GM10266 (cell line): ENCODE measurements at regions not wholly inside any gene's neighbourhood (a gene's known extent, or its start where the extent isn't known, plus 50 kb on each side); places are given as distances from the start of the nearest gene placed in this dataset.

Source experiments
- DNase-seq: peaks from one replicate; pipeline ENCODE4 v3.0.0; 2012; ENCODE audit errors: extremely low spot score
- CTCF ChIP-seq: IDR thresholded peaks from 2 replicates; pipeline ENCODE4 v1.5.1; 2012; ENCODE audit warnings: mild to moderate bottlenecking, low read depth; ENCODE audit not compliant: control insufficient read depth, insufficient read depth; ENCODE audit errors: missing control alignments

GRCh38 chr20:40760399-40760798 lies 71.4 kb upstream of the MAFB start:
- no peak for TF ChIP-seq CTCF
- no peak for DNase-seq

GRCh38 chr20:40763646-40764295 lies 74.7 kb upstream of the MAFB start:
- TF ChIP-seq CTCF, result no peak
- no peak for DNase-seq

- no peak for TF ChIP-seq CTCF
- no peak for DNase-seq
Observed at GRCh38 chr20:40765814-40766480, 76.9 kb upstream of the MAFB start.

- no peak for DNase-seq
- TF ChIP-seq CTCF, result no peak
Observed at GRCh38 chr20:40766790-40767614, 78.0 kb upstream of the MAFB start.

- no peak for TF ChIP-seq CTCF
- no peak for DNase-seq
Observed at GRCh38 chr20:40767615-40767924, 78.5 kb upstream of the MAFB start.

- no peak for DNase-seq
- no peak for TF ChIP-seq CTCF
Observed at GRCh38 chr20:40768105-40768504, 79.1 kb upstream of the MAFB start.

- DNase-seq, result no peak
- TF ChIP-seq CTCF, result no peak
Observed at GRCh38 chr20:40769677-40770285, 80.7 kb upstream of the MAFB start.
